T-cell (primary cell): ENCODE measurements at regions not wholly inside any gene's neighbourhood (a gene's known extent, or its start where the extent isn't known, plus 50 kb on each side); places are given as distances from the start of the nearest gene placed in this dataset.

Experiments used
- ATAC-seq, 4 experiments: fragments of 200-7000 bp in 3 of 4; fragments of 150-1000 bp in 1 of 4; cut with Tn5 transposase; replicated peaks in 1 of 4; 1 replicate in 3 of 4; 2 replicates in 1 of 4; pipeline ENCODE4 v1.10.0; 2021; ENCODE audit warnings: moderate library complexity in 3 of 4, mild to moderate bottlenecking in 2 of 4, moderate number of reproducible peaks in 1 of 4
- CTCF ChIA-PET, 2 donors: fragments of 300-600 bp; sonication (Branson Sonifier 250); formaldehyde crosslinking; loops; one replicate each; lab custom pipeline; 2022; ENCODE audit warnings: antibody characterized with exemption in 2 of 2; lab: Charles Lee
- POLR2A ChIA-PET, 2 donors: fragments of 300-600 bp; sonication (Branson Sonifier 250); formaldehyde crosslinking; loops; one replicate each; lab custom pipeline; 2022; ENCODE audit warnings: antibody characterized with exemption in 2 of 2; lab: Charles Lee
- DNase-seq, 35 experiments: peaks; one replicate each; pipeline versions ENCODE4 v3.0.0 to v3.0.0-alpha.2; 2013 to 2023
- H3K27ac ChIP-seq: one replicate; pipeline ENCODE4 v1.5.1; 2013; ENCODE audit warnings: low read length
- H3K27me3 ChIP-seq, 2 experiments: replicated peaks in 1 of 2; 1 replicate in 1 of 2; 2 replicates in 1 of 2; pipeline versions ENCODE4 v1.6.1 to v1.7.0; 2013; ENCODE audit warnings: low read length in 1 of 2, mixed read lengths in 1 of 2; ENCODE audit not compliant: control insufficient read depth in 2 of 2, insufficient read depth in 2 of 2; ENCODE audit errors: extremely low read depth in 1 of 2
- H3K36me3 ChIP-seq, 2 donors: 1 replicate in 1 of 2; 2 replicates in 1 of 2; pipeline versions ENCODE4 v1.6.1 to v1.7.0; 2013; ENCODE audit warnings: low read length in 1 of 2; ENCODE audit not compliant: control insufficient read depth in 2 of 2, insufficient read depth in 1 of 2; ENCODE audit errors: extremely low read depth in 1 of 2
- H3K4me1 ChIP-seq, 2 experiments: 1 replicate in 1 of 2; 2 replicates in 1 of 2; pipeline versions ENCODE4 v1.6.1 to v1.7.0; 2013; ENCODE audit warnings: low read length in 2 of 2, mixed read lengths in 1 of 2; ENCODE audit not compliant: insufficient read depth in 2 of 2, control insufficient read depth in 1 of 2; ENCODE audit errors: extremely low read depth in 1 of 2
- H3K4me3 ChIP-seq, 2 donors: 1 replicate in 1 of 2; 2 replicates in 1 of 2; pipeline versions ENCODE4 v1.5.1 to v1.7.0; 2013; ENCODE audit warnings: mild to moderate bottlenecking in 2 of 2, low read length in 1 of 2, moderate library complexity in 1 of 2; ENCODE audit not compliant: control insufficient read depth in 1 of 2; ENCODE audit errors: extremely low read depth in 1 of 2
- H3K9me3 ChIP-seq: 2 replicates; pipeline ENCODE4 v1.7.0; 2013
- H3K27ac Mint-ChIP-seq, 2 donors: one replicate each; pipeline ENCODE4 v1.8.0; 2020 to 2021; ENCODE audit warnings: mild to moderate bottlenecking in 2 of 2, mixed read lengths in 2 of 2
- H3K27me3 Mint-ChIP-seq, 2 donors: one replicate each; pipeline ENCODE4 v1.8.0; 2021 to 2022; ENCODE audit warnings: mixed read lengths in 2 of 2
- H3K36me3 Mint-ChIP-seq: one replicate; pipeline ENCODE4 v1.8.0; 2021; ENCODE audit warnings: mixed read lengths
- H3K4me1 Mint-ChIP-seq, 3 donors: one replicate each; pipeline ENCODE4 v1.8.0; 2020 to 2022; ENCODE audit warnings: mixed read lengths in 3 of 3, mild to moderate bottlenecking in 1 of 3
- H3K4me3 Mint-ChIP-seq, 3 donors: one replicate each; pipeline ENCODE4 v1.8.0; 2020 to 2022; ENCODE audit warnings: mild to moderate bottlenecking in 3 of 3, mixed read lengths in 3 of 3, moderate library complexity in 3 of 3
- H3K9me3 Mint-ChIP-seq, 3 donors: one replicate each; pipeline ENCODE4 v1.8.0; 2020 to 2022; ENCODE audit warnings: mixed read lengths in 3 of 3
- WGBS: methylation state at CpG from one replicate; pipeline ENCODE4 v1.1.5; 2013; ENCODE audit warnings: missing lambda C conversion rate; ENCODE audit not compliant: insufficient coverage; 5-methylcytosine and 5-hydroxymethylcytosine counted together

GRCh38 chr5:5626412-5626811 lies 203.9 kb downstream of the ICE1 start:
- Mint-ChIP-seq H3K27me3 (peaks cover 6 to 9% of the 10 kb centered on the region in 2 donors), H3K4me1 (no peaks in the 10 kb centered on the region), H3K4me3 (no peak overlapping the region), H3K27ac (no peak overlapping the region), H3K36me3 (no peaks in the 10 kb centered on the region), H3K9me3 (peaks cover 18 to 28% (median 25%) of the 10 kb centered on the region in 3 donors)
- no peak overlapping the region for H3K4me3 ChIP-seq
- no peaks in the 10 kb centered on the region for H3K4me1 ChIP-seq
- POLR2A ChIA-PET = no interaction called here
- CTCF ChIA-PET = no interaction called here
- H3K9me3 ChIP-seq = no peaks in the 10 kb centered on the region
- WGBS = no CpG with 5 or more reads among the region's 1 CpG
- no peak overlapping the region for H3K27ac ChIP-seq
- H3K36me3 ChIP-seq = no peaks in the 10 kb centered on the region
- DNase-seq (no peak), ATAC-seq (no peak)
- peaks cover 0 to 8% of the 10 kb centered on the region in 2 experiments for H3K27me3 ChIP-seq

GRCh38 chr5:5625491-5625890 lies 203.0 kb downstream of the ICE1 start:
- DNase-seq (no peak), ATAC-seq (no peak)
- Mint-ChIP-seq H3K27ac (no peak overlapping the region), H3K9me3 (peaks cover 18 to 30% (median 25%) of the 10 kb centered on the region in 3 donors), H3K27me3 (peaks cover 6 to 9% of the 10 kb centered on the region in 2 donors), H3K4me3 (no peak overlapping the region), H3K36me3 (no peaks in the 10 kb centered on the region), H3K4me1 (no peaks in the 10 kb centered on the region)
- ChIA-PET CTCF (no interaction called here), POLR2A (no interaction called here)
- Histone ChIP-seq H3K4me1 (no peaks in the 10 kb centered on the region), H3K36me3 (no peaks in the 10 kb centered on the region), H3K9me3 (no peaks in the 10 kb centered on the region), H3K27me3 (peaks cover 0 to 7% of the 10 kb centered on the region in 2 experiments), H3K4me3 (no peak overlapping the region), H3K27ac (no peak overlapping the region)
- WGBS = 50% methylated on average over 2 of the region's 3 CpGs

GRCh38 chr5:5623397-5623796 lies 200.9 kb downstream of the ICE1 start:
- WGBS = 52% methylated on average over 2 of the region's 2 CpGs
- no peaks in the 10 kb centered on the region for H3K36me3 Mint-ChIP-seq
- POLR2A ChIA-PET = no interaction called here
- H3K4me1 Mint-ChIP-seq = no peaks in the 10 kb centered on the region
- no peaks in the 10 kb centered on the region for H3K36me3 ChIP-seq
- H3K27me3 Mint-ChIP-seq = peaks cover 0 to 9% of the 10 kb centered on the region in 2 donors
- H3K27ac Mint-ChIP-seq = no peak overlapping the region
- H3K9me3 Mint-ChIP-seq = peaks cover 20 to 30% (median 25%) of the 10 kb centered on the region in 3 donors
- no peak overlapping the region for H3K27ac ChIP-seq
- H3K9me3 ChIP-seq = no peaks in the 10 kb centered on the region
- ATAC-seq (no peak), DNase-seq (no peak)
- CTCF ChIA-PET = no interaction called here
- H3K4me3 ChIP-seq = no peak overlapping the region
- H3K4me3 Mint-ChIP-seq = no peak overlapping the region
- no peaks in the 10 kb centered on the region for H3K4me1 ChIP-seq
- H3K27me3 ChIP-seq = peaks cover 0 to 2% of the 10 kb centered on the region in 2 experiments

GRCh38 chr5:5622806-5623205 lies 200.3 kb downstream of the ICE1 start:
- no peaks in the 10 kb centered on the region for H3K4me1 ChIP-seq
- H3K27me3 ChIP-seq = no peaks in the 10 kb centered on the region
- H3K27ac ChIP-seq = no peak overlapping the region
- H3K9me3 ChIP-seq = no peaks in the 10 kb centered on the region
- Mint-ChIP-seq H3K4me3 (no peak overlapping the region), H3K27ac (no peak overlapping the region), H3K9me3 (peaks cover 20 to 30% (median 25%) of the 10 kb centered on the region in 3 donors), H3K36me3 (no peaks in the 10 kb centered on the region), H3K4me1 (no peaks in the 10 kb centered on the region), H3K27me3 (peaks cover under 1 to 9% of the 10 kb centered on the region in 2 donors)
- ChIA-PET CTCF (no interaction called here), POLR2A (no interaction called here)
- H3K36me3 ChIP-seq = no peaks in the 10 kb centered on the region
- H3K4me3 ChIP-seq = no peak overlapping the region
- ATAC-seq (no peak), DNase-seq (no peak)

GRCh38 chr5:5619546-5619945 lies 197.1 kb downstream of the ICE1 start:
- Mint-ChIP-seq H3K9me3 (peaks cover 17 to 29% (median 24%) of the 10 kb centered on the region in 3 donors), H3K4me1 (no peaks in the 10 kb centered on the region), H3K27ac (no peak overlapping the region), H3K36me3 (no peaks in the 10 kb centered on the region), H3K4me3 (no peak overlapping the region), H3K27me3 (peaks cover 6 to 8% of the 10 kb centered on the region in 2 donors)
- Histone ChIP-seq H3K4me3 (no peak overlapping the region), H3K27ac (no peak overlapping the region), H3K27me3 (no peaks in the 10 kb centered on the region), H3K4me1 (no peaks in the 10 kb centered on the region), H3K36me3 (no peaks in the 10 kb centered on the region), H3K9me3 (no peaks in the 10 kb centered on the region)
- ATAC-seq (no peak), DNase-seq (no peak)
- CTCF ChIA-PET = interaction anchor here in 1 of 2 donors (0.6 kb wide), 1 partner anchor 117 kb away, joined by 11 read pairs; no protein-coding TSS in a partner anchor
- 100% methylated on average over 2 of the region's 3 CpGs for WGBS
- POLR2A ChIA-PET = no interaction called here

GRCh38 chr5:5617024-5617423 lies 194.5 kb downstream of the ICE1 start:
- Mint-ChIP-seq H3K4me3 (no peak overlapping the region), H3K9me3 (peaks cover 2 to 8% (median 6%) of the 10 kb centered on the region in 3 donors), H3K36me3 (no peaks in the 10 kb centered on the region), H3K27ac (no peak overlapping the region), H3K4me1 (no peaks in the 10 kb centered on the region), H3K27me3 (peaks cover 8 to 9% of the 10 kb centered on the region in 2 donors)
- no peaks in the 10 kb centered on the region for H3K27me3 ChIP-seq
- H3K4me1 ChIP-seq = no peaks in the 10 kb centered on the region
- ChIA-PET POLR2A (no interaction called here), CTCF (interaction anchor here in 1 of 2 donors (0.6 kb wide), 1 partner anchor 38 kb away, joined by 3 read pairs; no protein-coding TSS in a partner anchor)
- no peak for DNase-seq
- no peak overlapping the region for H3K27ac ChIP-seq
- no peak overlapping the region for H3K4me3 ChIP-seq
- no peak for ATAC-seq
- no peaks in the 10 kb centered on the region for H3K9me3 ChIP-seq
- no peaks in the 10 kb centered on the region for H3K36me3 ChIP-seq
